Activated naive CD8-positive, alpha-beta T cell treated with anti-CD3 and anti-CD28 coated beads, Interleukin-2, amount 10 ng/mL, durations not matched to agents 7 days and 5 days (primary cell): ENCODE measurements at regions not wholly inside any gene's neighbourhood (a gene's known extent, or its start where the extent isn't known, plus 50 kb on each side); places are given as distances from the start of the nearest gene placed in this dataset.

Experiments
- ATAC-seq: fragments of 150-1000 bp; cut with Tn5 transposase; one replicate; pipeline ENCODE4 v1.10.0; 2021; ENCODE audit warnings: low read depth, moderate library complexity
- POLR2A ChIA-PET: fragments of 350-600 bp; sonication (Branson Sonifier 250); formaldehyde crosslinking; loops from one replicate; lab custom pipeline; 2021; ENCODE audit warnings: antibody characterized with exemption; lab: Charles Lee
- DNase-seq: peaks from one replicate; pipeline ENCODE4 v3.0.0; 2021
- H3K27ac Mint-ChIP-seq: one replicate; pipeline ENCODE4 v1.8.0; 2022; ENCODE audit warnings: mild to moderate bottlenecking, mixed read lengths
- H3K27me3 Mint-ChIP-seq: one replicate; pipeline ENCODE4 v1.8.0; 2022; ENCODE audit warnings: mild to moderate bottlenecking, moderate library complexity, mixed read lengths
- H3K36me3 Mint-ChIP-seq: one replicate; pipeline ENCODE4 v1.8.0; 2021; ENCODE audit warnings: mild to moderate bottlenecking, mixed read lengths
- H3K4me1 Mint-ChIP-seq: one replicate; pipeline ENCODE4 v1.8.0; 2021; ENCODE audit warnings: mixed read lengths
- H3K4me3 Mint-ChIP-seq: one replicate; pipeline ENCODE4 v1.8.0; 2022; ENCODE audit warnings: mild to moderate bottlenecking, moderate library complexity, mixed read lengths
- H3K9me3 Mint-ChIP-seq: one replicate; pipeline ENCODE4 v1.8.0; 2021; ENCODE audit warnings: mixed read lengths

DNA sequence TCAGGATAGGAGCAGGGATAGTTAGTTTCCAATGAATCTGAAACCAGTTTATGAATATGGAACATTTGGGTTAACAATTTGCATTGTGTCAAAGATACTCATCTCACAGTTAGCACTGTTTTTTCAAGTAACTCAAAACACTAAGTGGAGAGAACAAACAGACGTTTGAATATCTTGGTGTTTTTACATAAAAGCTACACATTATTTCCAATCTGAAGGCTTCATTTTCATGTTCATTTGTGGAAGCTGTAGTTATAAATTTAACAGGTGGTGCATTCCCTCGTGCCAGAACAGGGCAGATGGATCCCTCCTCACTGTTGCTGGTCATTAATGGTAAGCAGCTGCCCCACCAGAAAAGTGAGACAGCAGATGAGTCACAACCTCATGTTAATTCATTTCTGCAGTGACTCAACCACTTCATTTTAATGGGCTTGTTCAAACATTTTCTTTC is 286.9 kb downstream of the TMX3 start:
- DNase-seq (no peak), ATAC-seq (no peak)
- peaks cover 2% of the 10 kb centered on the region for H3K27me3 Mint-ChIP-seq
- H3K27ac Mint-ChIP-seq, result no peak overlapping the region
- H3K9me3 Mint-ChIP-seq, result no peaks in the 10 kb centered on the region
- H3K4me3 Mint-ChIP-seq, result no peak overlapping the region
- H3K4me1 Mint-ChIP-seq, result no peaks in the 10 kb centered on the region
- POLR2A ChIA-PET, result no interaction called here
- no peaks in the 10 kb centered on the region for H3K36me3 Mint-ChIP-seq

DNA sequence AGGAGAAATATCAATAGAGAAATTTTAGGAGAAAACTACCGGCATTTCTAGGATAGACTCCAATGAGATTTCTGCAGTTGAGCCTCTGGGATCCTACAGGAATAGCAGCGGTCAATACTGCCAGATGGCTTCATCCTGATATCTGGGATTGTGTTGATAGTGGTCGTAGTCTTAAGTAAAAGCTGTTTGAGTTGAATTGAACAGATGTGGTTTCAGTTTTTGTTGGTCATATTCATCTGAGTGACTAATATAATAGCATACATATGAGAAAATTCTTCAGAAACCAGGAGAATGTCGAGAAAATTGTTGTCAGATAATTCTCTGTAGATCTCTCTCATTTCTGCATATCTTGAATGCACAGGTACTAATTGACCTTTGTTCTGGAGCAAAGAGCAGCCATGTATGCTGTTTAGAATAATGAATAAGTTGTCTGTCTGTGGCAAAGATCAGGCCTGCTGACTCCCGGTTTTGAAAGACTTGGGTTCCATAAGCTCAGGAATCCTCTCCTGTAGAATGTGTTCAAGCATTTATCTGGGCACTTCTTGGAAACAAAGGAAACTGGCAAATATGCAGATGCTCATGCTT is 288.1 kb downstream of the TMX3 start:
- POLR2A ChIA-PET, result no interaction called here
- peaks cover 2% of the 10 kb centered on the region for H3K27me3 Mint-ChIP-seq
- no peaks in the 10 kb centered on the region for H3K4me1 Mint-ChIP-seq
- no peak for ATAC-seq
- no peaks in the 10 kb centered on the region for H3K9me3 Mint-ChIP-seq
- DNase-seq, result no peak
- H3K4me3 Mint-ChIP-seq, result no peak overlapping the region
- no peaks in the 10 kb centered on the region for H3K36me3 Mint-ChIP-seq
- H3K27ac Mint-ChIP-seq, result no peak overlapping the region

DNA sequence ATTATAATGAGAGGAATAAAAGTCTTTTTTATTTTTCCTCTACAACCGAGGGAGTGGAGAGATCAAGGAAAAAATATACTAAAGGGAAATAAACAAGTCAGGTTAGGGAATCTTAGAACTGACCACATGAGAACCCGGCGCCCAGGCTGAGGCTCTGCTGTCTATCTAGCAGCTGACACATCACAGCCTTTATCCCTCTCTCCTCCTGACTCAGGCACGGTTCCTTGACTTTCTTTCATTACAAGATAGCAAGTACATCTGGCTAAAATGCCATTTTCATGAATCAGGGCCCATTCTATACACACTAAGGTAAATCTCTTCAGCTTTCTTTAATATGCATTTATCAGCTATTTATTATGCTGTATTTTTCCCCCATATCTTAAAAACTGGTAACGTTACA is 296.0 kb downstream of the TMX3 start:
- POLR2A ChIA-PET, result no interaction called here
- no peak overlapping the region for H3K4me3 Mint-ChIP-seq
- ATAC-seq, result no peak
- no peak for DNase-seq
- H3K9me3 Mint-ChIP-seq, result no peaks in the 10 kb centered on the region
- H3K36me3 Mint-ChIP-seq, result no peaks in the 10 kb centered on the region
- no peaks in the 10 kb centered on the region for H3K27me3 Mint-ChIP-seq
- H3K4me1 Mint-ChIP-seq, result no peaks in the 10 kb centered on the region
- no peak overlapping the region for H3K27ac Mint-ChIP-seq

DNA sequence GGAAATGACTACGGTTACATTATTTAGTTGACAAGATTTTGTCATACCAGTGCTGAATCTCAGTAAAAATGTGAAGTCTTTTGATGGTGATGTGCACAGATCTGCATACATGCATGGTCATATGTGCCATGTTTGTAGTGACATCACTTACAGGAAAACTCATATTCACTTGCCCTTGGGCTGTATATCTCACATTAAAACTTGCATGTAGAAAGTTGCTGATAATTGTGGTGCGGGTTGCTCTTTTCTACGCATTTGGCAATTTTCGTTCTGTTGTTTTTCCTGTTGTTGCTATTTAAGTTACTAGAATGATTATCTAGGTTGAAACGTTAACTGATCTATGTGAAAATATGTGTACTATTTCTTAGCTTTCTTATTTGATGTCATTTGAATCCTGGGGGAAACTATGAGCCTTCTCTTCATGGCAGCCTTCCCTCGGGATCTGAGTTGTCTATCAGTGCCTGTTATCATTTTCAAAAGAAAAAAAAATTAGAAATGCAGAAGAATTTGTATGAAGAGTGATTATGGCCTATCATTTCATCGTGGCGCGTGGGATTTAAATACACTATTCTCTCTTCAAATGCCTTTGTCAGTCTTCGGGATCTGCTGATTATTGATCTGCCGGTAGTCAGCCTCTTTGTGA is 296.6 kb downstream of the TMX3 start:
- POLR2A ChIA-PET, result no interaction called here
- H3K4me3 Mint-ChIP-seq, result no peak overlapping the region
- no peaks in the 10 kb centered on the region for H3K4me1 Mint-ChIP-seq
- no peak overlapping the region for H3K27ac Mint-ChIP-seq
- DNase-seq (no peak), ATAC-seq (no peak)
- H3K27me3 Mint-ChIP-seq, result no peaks in the 10 kb centered on the region
- H3K36me3 Mint-ChIP-seq, result no peaks in the 10 kb centered on the region
- H3K9me3 Mint-ChIP-seq, result no peaks in the 10 kb centered on the region

DNA sequence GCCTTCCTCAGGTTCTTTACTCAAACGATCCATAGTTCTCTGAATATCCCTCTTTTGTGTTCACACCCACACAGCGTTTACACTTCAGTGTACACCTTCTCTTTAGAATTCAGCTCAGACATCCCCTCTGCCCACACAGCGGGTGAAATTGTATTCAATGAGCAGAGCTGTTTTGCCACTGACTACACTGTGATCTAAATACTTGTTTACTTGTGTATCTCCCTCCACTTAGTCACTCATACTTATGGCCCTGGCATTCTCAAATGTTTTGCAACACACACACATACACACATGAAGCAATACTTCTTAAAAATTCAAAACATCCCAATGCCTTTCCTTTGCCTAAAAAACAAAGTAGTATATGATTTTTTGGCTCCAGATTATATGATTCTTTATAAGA is 297.1 kb downstream of the TMX3 start:
- DNase-seq, result no peak
- POLR2A ChIA-PET, result no interaction called here
- H3K4me3 Mint-ChIP-seq, result no peak overlapping the region
- no peaks in the 10 kb centered on the region for H3K27me3 Mint-ChIP-seq
- H3K9me3 Mint-ChIP-seq, result no peaks in the 10 kb centered on the region
- H3K36me3 Mint-ChIP-seq, result no peaks in the 10 kb centered on the region
- no peak for ATAC-seq
- no peak overlapping the region for H3K27ac Mint-ChIP-seq
- H3K4me1 Mint-ChIP-seq, result no peaks in the 10 kb centered on the region

DNA sequence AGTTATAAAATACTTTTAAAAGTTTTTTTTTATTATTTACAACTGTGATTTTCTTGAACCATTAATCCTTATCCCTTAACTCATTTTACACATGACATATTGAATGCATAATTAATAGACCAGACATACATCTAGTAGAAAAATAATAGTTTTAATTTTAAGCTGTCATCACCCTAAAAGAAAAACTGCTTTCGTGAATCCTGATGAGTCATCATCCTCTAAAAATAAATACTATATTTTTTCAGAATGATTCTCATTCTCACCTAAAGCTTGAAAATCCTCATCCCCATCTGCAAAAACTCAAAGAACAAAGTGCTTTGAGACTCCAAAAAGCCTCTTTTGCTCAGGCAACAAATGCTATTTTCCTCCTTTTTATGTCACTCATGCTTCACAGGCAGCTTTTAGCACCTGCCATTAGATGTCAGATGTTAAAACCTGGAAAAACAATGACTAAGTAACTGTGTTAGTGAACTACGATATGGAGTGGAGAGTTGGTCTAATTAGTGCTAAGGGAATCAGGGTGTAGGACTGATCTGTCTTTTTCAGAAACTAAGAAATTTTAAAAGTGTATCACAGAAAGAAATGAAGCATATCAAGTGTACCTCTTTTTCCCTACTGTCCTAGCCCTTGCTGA is 297.6 kb downstream of the TMX3 start:
- Mint-ChIP-seq H3K4me1 (no peaks in the 10 kb centered on the region), H3K27me3 (no peaks in the 10 kb centered on the region), H3K36me3 (no peaks in the 10 kb centered on the region), H3K27ac (no peak overlapping the region), H3K9me3 (no peaks in the 10 kb centered on the region), H3K4me3 (no peak overlapping the region)
- no peak for DNase-seq
- POLR2A ChIA-PET, result no interaction called here
- ATAC-seq, result no peak

DNA sequence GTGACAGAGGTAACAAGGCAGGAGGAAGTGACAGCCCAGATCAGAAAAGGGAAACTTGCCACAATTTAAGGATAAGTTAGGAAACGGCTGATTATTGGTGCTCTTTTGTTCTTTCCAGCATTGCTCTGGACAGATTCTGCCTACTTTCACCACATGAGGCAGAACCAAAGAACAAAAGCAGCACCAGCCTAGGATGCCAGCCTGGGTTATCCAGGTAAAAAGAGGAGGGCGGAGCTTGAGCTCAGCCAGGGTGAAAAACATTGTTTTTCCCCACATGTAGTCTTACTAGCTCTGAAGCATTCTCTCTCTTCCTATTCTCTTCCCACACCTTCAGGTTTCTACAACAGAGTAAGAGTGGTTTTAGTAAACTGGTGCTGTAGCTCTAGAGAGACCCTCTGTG is 300.5 kb downstream of the TMX3 start:
- Mint-ChIP-seq H3K4me1 (no peaks in the 10 kb centered on the region), H3K9me3 (no peaks in the 10 kb centered on the region), H3K27ac (no peak overlapping the region), H3K4me3 (no peak overlapping the region), H3K36me3 (no peaks in the 10 kb centered on the region), H3K27me3 (no peaks in the 10 kb centered on the region)
- no peak for DNase-seq
- POLR2A ChIA-PET, result no interaction called here
- ATAC-seq, result no peak

DNA sequence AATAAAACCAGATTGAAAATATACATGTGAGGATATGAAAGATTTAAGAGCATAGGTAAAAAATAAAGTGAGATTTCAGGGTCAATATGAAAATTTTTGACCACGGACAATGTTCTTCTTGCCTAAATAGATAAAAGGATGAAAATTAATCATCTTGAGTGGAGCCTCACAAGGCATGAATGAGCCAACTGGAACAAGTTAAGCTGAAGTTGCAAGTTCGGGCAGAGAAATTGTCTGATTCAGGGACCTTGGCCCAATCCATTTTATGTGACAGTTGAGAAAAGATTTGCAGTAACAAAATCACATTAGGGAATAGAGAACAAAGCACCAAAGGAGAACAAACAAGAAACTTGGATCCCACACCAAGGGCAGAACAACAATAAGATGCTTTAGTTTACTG is 305.3 kb downstream of the TMX3 start:
- no peak overlapping the region for H3K27ac Mint-ChIP-seq
- H3K36me3 Mint-ChIP-seq, result no peaks in the 10 kb centered on the region
- no peak overlapping the region for H3K4me3 Mint-ChIP-seq
- H3K4me1 Mint-ChIP-seq, result no peaks in the 10 kb centered on the region
- no peaks in the 10 kb centered on the region for H3K9me3 Mint-ChIP-seq
- DNase-seq, result no peak
- no peak for ATAC-seq
- POLR2A ChIA-PET, result no interaction called here
- no peaks in the 10 kb centered on the region for H3K27me3 Mint-ChIP-seq

DNA sequence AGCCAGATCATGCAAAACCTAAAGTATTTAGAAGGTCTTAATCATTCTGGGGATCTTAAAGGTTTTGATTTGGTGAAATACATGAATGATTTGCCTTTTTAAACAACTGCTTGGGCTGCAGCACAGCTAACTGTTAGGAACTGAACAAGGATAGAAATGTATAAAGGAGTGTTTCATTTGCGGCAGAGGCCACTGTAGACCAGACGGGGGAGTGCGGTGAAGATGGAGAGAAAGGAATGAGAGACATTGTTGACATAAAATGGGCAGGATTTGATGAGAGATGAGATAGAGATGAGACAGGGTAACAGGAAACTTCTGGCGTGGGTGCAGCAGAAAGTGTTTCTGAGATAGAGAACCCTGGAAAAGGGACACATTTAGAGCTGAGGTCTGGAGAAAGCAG is 308.1 kb downstream of the TMX3 start:
- no peaks in the 10 kb centered on the region for H3K4me1 Mint-ChIP-seq
- no peaks in the 10 kb centered on the region for H3K9me3 Mint-ChIP-seq
- H3K27me3 Mint-ChIP-seq, result no peaks in the 10 kb centered on the region
- POLR2A ChIA-PET, result no interaction called here
- ATAC-seq, result no peak
- no peak for DNase-seq
- no peak overlapping the region for H3K27ac Mint-ChIP-seq
- no peaks in the 10 kb centered on the region for H3K36me3 Mint-ChIP-seq
- no peak overlapping the region for H3K4me3 Mint-ChIP-seq

DNA sequence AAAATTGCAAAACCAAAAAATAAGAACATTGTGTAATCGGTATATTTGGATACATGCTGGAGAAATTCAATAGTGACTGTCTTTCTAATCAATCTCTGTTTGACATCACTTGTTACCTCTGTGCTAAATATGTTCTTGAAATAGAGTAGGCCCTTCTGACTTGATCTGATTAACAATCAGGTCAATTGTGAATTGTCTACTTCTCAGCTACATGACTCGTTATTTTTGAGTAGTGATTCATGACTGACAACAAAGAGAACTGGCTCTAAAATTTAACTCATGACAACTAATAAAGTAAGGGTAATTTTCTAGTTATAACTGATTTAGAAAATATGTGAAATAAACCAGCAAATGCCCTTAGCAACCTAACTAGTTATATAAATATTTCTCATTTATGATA is 312.1 kb downstream of the TMX3 start:
- POLR2A ChIA-PET, result no interaction called here
- ATAC-seq (no peak), DNase-seq (no peak)
- no peaks in the 10 kb centered on the region for H3K4me1 Mint-ChIP-seq
- H3K36me3 Mint-ChIP-seq, result no peaks in the 10 kb centered on the region
- H3K4me3 Mint-ChIP-seq, result no peak overlapping the region
- no peak overlapping the region for H3K27ac Mint-ChIP-seq
- H3K9me3 Mint-ChIP-seq, result no peaks in the 10 kb centered on the region
- no peaks in the 10 kb centered on the region for H3K27me3 Mint-ChIP-seq

DNA sequence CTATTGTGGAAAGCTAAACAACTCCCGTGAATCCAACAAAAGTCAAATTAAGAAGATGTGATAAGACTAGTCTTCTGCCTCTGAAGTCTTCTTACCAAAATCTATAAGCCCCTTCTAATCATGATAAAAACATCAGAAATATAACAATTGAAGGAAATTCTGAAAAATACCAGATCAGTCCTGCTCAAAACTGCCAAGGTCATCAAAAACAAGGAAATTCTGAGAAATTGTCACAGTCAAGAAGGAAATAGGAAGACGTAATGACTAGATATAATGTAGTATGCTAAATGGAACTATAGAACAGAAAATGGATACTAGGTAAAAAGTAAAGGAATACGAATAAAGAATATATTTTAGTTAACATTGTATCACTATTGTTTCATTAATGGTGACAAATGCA is 314.0 kb downstream of the TMX3 start:
- no peaks in the 10 kb centered on the region for H3K4me1 Mint-ChIP-seq
- H3K36me3 Mint-ChIP-seq, result no peaks in the 10 kb centered on the region
- H3K9me3 Mint-ChIP-seq, result no peaks in the 10 kb centered on the region
- POLR2A ChIA-PET, result no interaction called here
- DNase-seq (no peak), ATAC-seq (no peak)
- H3K27me3 Mint-ChIP-seq, result no peaks in the 10 kb centered on the region
- H3K27ac Mint-ChIP-seq, result no peak overlapping the region
- H3K4me3 Mint-ChIP-seq, result no peak overlapping the region

DNA sequence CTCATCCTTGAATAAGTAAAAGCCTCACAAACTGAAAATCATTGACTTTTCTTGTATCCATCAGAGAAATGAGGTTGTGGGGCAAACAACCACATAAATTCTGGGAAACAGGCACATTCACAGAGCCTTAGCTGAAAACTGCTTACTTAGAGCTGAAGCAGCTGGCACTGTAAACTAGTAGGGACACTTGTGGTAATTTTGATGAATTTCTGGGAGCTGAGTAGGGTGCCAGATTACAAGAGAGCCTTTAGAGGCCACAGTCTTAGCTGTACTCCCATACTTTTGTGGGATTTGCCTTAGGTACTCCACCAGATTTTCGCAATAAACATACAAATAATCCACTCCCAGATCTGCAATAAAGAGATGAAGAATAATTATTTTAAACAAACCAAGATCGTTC is 315.2 kb downstream of the TMX3 start:
- Mint-ChIP-seq H3K4me1 (no peaks in the 10 kb centered on the region), H3K36me3 (no peaks in the 10 kb centered on the region), H3K4me3 (no peak overlapping the region), H3K27me3 (no peaks in the 10 kb centered on the region), H3K27ac (no peak overlapping the region), H3K9me3 (no peaks in the 10 kb centered on the region)
- no peak for ATAC-seq
- POLR2A ChIA-PET, result no interaction called here
- DNase-seq, result no peak

DNA sequence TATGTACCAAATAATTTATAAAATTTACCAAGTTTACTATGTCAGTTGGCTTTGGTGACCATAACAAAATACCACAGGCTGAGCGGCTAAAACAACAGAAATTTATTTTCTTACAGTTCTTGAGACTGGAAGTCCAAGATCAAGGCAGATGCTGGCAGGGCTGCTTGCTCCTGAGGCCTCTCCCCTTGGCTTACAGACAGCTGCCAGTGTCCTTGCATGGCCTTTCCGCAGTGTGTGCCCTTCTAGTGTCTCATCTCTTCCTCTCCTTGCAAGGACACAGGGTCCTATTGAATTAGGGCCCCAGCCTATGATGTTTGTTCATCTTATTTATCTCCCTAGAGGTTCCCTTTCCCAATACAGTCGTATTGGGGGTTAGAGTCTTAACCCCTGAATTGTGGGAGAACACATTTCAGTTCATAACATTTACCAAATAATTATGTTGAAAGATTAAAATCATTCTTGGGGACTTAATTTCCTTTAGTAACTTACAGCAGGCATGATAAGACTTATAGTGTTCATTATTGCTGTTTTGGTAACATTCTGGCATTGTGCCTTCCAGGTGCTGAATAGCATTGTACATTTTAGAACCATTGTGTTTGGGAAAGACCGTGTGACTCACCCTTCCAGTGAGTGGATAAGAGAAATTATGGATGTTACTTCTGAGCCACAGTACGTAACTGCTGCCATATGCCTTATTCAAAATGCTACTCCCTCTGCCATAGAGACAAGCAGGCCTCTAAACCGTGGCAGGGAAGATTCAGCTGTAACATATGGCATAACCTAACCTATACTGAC is 317.5 kb downstream of the TMX3 start:
- POLR2A ChIA-PET, result no interaction called here
- no peak for DNase-seq

DNA sequence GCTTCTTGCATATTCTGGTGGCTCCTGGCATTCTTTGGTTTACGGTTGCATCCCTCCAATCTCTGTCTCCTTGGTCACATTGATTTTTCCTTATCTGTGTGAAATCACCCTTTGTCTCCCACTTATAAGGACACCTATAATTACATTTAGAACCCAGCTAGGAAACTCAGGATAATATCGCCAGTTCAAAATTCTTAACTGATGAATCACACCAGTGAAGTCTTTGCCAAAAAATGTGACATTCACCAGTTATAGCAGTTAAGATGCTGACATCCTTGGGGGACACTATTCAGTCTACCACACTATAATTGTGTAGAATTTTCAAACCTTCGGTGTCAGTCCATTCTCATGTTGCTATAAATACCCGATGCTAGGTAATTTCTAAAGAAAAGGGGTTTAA is 320.2 kb downstream of the TMX3 start:
- Mint-ChIP-seq H3K27ac (no peak overlapping the region), H3K36me3 (no peaks in the 10 kb centered on the region), H3K9me3 (no peaks in the 10 kb centered on the region), H3K4me3 (no peak overlapping the region), H3K4me1 (no peaks in the 10 kb centered on the region), H3K27me3 (peaks cover 5% of the 10 kb centered on the region)
- DNase-seq (no peak), ATAC-seq (no peak)
- POLR2A ChIA-PET, result no interaction called here

More for the DNA sequence above, 317.5 kb downstream of the TMX3 start:
- no peak for ATAC-seq
- Mint-ChIP-seq H3K27me3 (peaks cover 3% of the 10 kb centered on the region), H3K9me3 (no peaks in the 10 kb centered on the region), H3K4me3 (no peak overlapping the region), H3K4me1 (no peaks in the 10 kb centered on the region), H3K27ac (no peak overlapping the region), H3K36me3 (no peaks in the 10 kb centered on the region)
